ENCODE measurements at regions not wholly inside any gene's neighbourhood (a gene's known extent, or its start where the extent isn't known, plus 50 kb on each side); places are given as distances from the start of the nearest gene placed in this dataset.
"Not testable (repeated sequence)": the region's sequence is repeated elsewhere in the genome, so short reads cannot be mapped to it uniquely, and the experiment has no call there.

- intact Hi-C loops (cut with DNase I), result no loop called here
- Histone ChIP-seq H3K27ac (no peak overlapping the region), H3K4me3 (no peak overlapping the region), H3K27me3 (peaks cover 0 to 20% (median 2%) of the 10 kb centered on the region in 4 donors), H3K4me1 (no peaks in the 10 kb centered on the region), H3K36me3 (no peaks in the 10 kb centered on the region), H3K9me3 (no peaks in the 10 kb centered on the region)
- FAIRE-seq (no peak), ATAC-seq (no peak), DNase-seq (no peak)
- WGBS, 2 donors, result 70 to 83% methylated on average over 2 of the region's 2 CpGs
- no peak for TF ChIP-seq CTCF (IDR thresholded peaks at IDR 0.05)
These were observed 71.8 kb downstream of the LARP7 start for GRCh38 chr4:112708772-112709171.

- FAIRE-seq, result no peak
- 59 to 64% methylated on average over 11 of the region's 11 CpGs for WGBS, 2 donors
- intact Hi-C loops (cut with DNase I), result no loop called here
- H3K4me1 ChIP-seq, result no peaks in the 10 kb centered on the region
- H3K27me3 ChIP-seq, result no peaks in the 10 kb centered on the region
- no peak for TF ChIP-seq CTCF (IDR thresholded peaks at IDR 0.05)
- no peak overlapping the region for H3K27ac ChIP-seq
- no peak for ATAC-seq
- no peak for DNase-seq
- H3K4me3 ChIP-seq, result no peak overlapping the region
- H3K36me3 ChIP-seq, result no peaks in the 10 kb centered on the region
- H3K9me3 ChIP-seq, result no peaks in the 10 kb centered on the region
These were observed 78.3 kb downstream of the LARP7 start for GRCh38 chr4:112714922-112715901.

- TF ChIP-seq CTCF (IDR thresholded peaks at IDR 0.05), result no peak
- 89 to 90% methylated on average over 1 of the region's 1 CpG for WGBS, 2 donors
- no peak for FAIRE-seq
- intact Hi-C loops (cut with DNase I), result no loop called here
- no peak for DNase-seq
- Histone ChIP-seq H3K27me3 (no peaks in the 10 kb centered on the region), H3K27ac (no peak overlapping the region), H3K36me3 (no peaks in the 10 kb centered on the region), H3K4me3 (no peak overlapping the region), H3K4me1 (no peaks in the 10 kb centered on the region), H3K9me3 (no peaks in the 10 kb centered on the region)
- no peak for ATAC-seq
These were observed 80.9 kb downstream of the LARP7 start for GRCh38 chr4:112717856-112718255.

- ATAC-seq (no peak), DNase-seq (no peak), FAIRE-seq (no peak)
- intact Hi-C loops (cut with DNase I), result no loop called here
- TF ChIP-seq CTCF (IDR thresholded peaks at IDR 0.05), result no peak
- H3K4me3 ChIP-seq, result no peak overlapping the region
- no peaks in the 10 kb centered on the region for H3K4me1 ChIP-seq
- no peak overlapping the region for H3K27ac ChIP-seq
- H3K27me3 ChIP-seq, result no peaks in the 10 kb centered on the region
- no peaks in the 10 kb centered on the region for H3K9me3 ChIP-seq
- H3K36me3 ChIP-seq, result no peaks in the 10 kb centered on the region
These were observed 84.7 kb downstream of the LARP7 start for GRCh38 chr4:112721627-112722026.

GRCh38 chr4:112726041-112726440 lies 89.1 kb downstream of the LARP7 start:
- WGBS, 2 donors, result 78 to 79% methylated on average over 1 of the region's 1 CpG
- Histone ChIP-seq H3K4me3 (no peak overlapping the region), H3K4me1 (no peaks in the 10 kb centered on the region), H3K36me3 (no peaks in the 10 kb centered on the region), H3K9me3 (no peaks in the 10 kb centered on the region), H3K27me3 (no peaks in the 10 kb centered on the region), H3K27ac (no peak overlapping the region)
- FAIRE-seq (no peak), DNase-seq (no peak), ATAC-seq (no peak)
- intact Hi-C loops (cut with DNase I), result no loop called here
- TF ChIP-seq CTCF (IDR thresholded peaks at IDR 0.05), result no peak

GRCh38 chr4:112727728-112728127 lies 90.8 kb downstream of the LARP7 start:
- H3K27ac ChIP-seq; DNase-seq; H3K9me3 ChIP-seq; intact Hi-C loops (cut with DNase I); H3K36me3 ChIP-seq; ATAC-seq; H3K4me3 ChIP-seq; H3K27me3 ChIP-seq; FAIRE-seq; H3K4me1 ChIP-seq: not testable (repeated sequence)
- 85 to 91% methylated on average over 16 of the region's 16 CpGs for WGBS, 2 donors
